ENCODE measurements at regions not wholly inside any gene's neighbourhood (a gene's known extent, or its start where the extent isn't known, plus 50 kb on each side); places are given as distances from the start of the nearest gene placed in this dataset.

- no peaks in the 10 kb centered on the region for H4K20me1 ChIP-seq (ENCODE audit: insufficient read depth)
- H2AFZ ChIP-seq (ENCODE audit: low read depth), result no peak overlapping the region
- no peak overlapping the region for H3K4me2 ChIP-seq
- POLR2A ChIA-PET, result no interaction called here
- H3K36me3 ChIP-seq (replicated peaks in 1 of 2; ENCODE audit: control insufficient read depth in 1 of 2, insufficient read depth in 2 of 2, low read length in 1 of 2), result no peaks in the 10 kb centered on the region
- H3K27ac ChIP-seq (ENCODE audit: low read depth in 2 of 2, low read length in 1 of 2), result no peak overlapping the region
- no peaks in the 10 kb centered on the region for H3F3A ChIP-seq (replicated peaks; ENCODE audit: insufficient read depth)
- DNase-seq, result no peak
- 50% methylated on average over 4 of the region's 5 CpGs for WGBS (ENCODE audit: low lambda C conversion rate)
- H3K9me3 ChIP-seq, result no peaks in the 10 kb centered on the region
- CTCF ChIA-PET, result no interaction called here
- H3K27me3 ChIP-seq (ENCODE audit: insufficient read depth), result no peaks in the 10 kb centered on the region
- no peak overlapping the region for H3K4me3 ChIP-seq (ENCODE audit: low read depth in 2 of 2, low read length in 1 of 2)
- TF ChIP-seq CTCF (IDR thresholded peaks at IDR 0.05), result no peak
- no peak for TF ChIP-seq MEF2A (IDR thresholded peaks at IDR 0.05; ENCODE audit: borderline replicate concordance, low read depth)
- TF ChIP-seq SIN3A (IDR thresholded peaks at IDR 0.05; ENCODE audit: borderline replicate concordance, low read depth, low read length), result no peak
- TF ChIP-seq CHD2 (IDR thresholded peaks at IDR 0.05; ENCODE audit: low read length, partially characterized antibody), result no peak
- TF ChIP-seq GATA2 (CRISPR knock-in tag; IDR thresholded peaks at IDR 0.05), result no peak
- no peak for TF ChIP-seq USF1 (IDR thresholded peaks at IDR 0.05; ENCODE audit: borderline replicate concordance, low read depth)
- TF ChIP-seq FOXM1 (IDR thresholded peaks at IDR 0.05; ENCODE audit: low read depth), result no peak
- TF ChIP-seq RCOR1 (IDR thresholded peaks at IDR 0.05; ENCODE audit: low read length), result no peak
- no peak for TF ChIP-seq NFIC (IDR thresholded peaks at IDR 0.05; ENCODE audit: borderline replicate concordance)
- no peak for TF ChIP-seq SMC3 (IDR thresholded peaks at IDR 0.05; ENCODE audit: low read depth, low read length)
- TF ChIP-seq TCF12 (IDR thresholded peaks at IDR 0.05), result no peak
- no peak for TF ChIP-seq IRF3 (IDR thresholded peaks at IDR 0.05; ENCODE audit: low read depth, low read length)
- no peaks in the 10 kb centered on the region for H3K4me1 ChIP-seq (ENCODE audit: control insufficient read depth in 1 of 2, insufficient read depth in 2 of 2, low read depth in 1 of 2, low read length in 1 of 2)
- H3K9ac ChIP-seq, result no peak overlapping the region
- H3K9me2 ChIP-seq, result no peaks in the 10 kb centered on the region
- H3K79me2 ChIP-seq (ENCODE audit: insufficient read depth), result no peaks in the 10 kb centered on the region
Measured at GRCh38 chr2:238548902-238549462, 122.3 kb downstream of the ASB1 start.

- DNase-seq, result no peak
- Histone ChIP-seq H3K4me3 (ENCODE audit: low read depth in 2 of 2, low read length in 1 of 2) (no peak overlapping the region), H3K36me3 (replicated peaks in 1 of 2; ENCODE audit: control insufficient read depth in 1 of 2, insufficient read depth in 2 of 2, low read length in 1 of 2) (no peaks in the 10 kb centered on the region), H3F3A (replicated peaks; ENCODE audit: insufficient read depth) (no peaks in the 10 kb centered on the region), H3K9ac (no peak overlapping the region), H3K27ac (ENCODE audit: low read depth in 2 of 2, low read length in 1 of 2) (no peak overlapping the region), H3K79me2 (ENCODE audit: insufficient read depth) (no peaks in the 10 kb centered on the region), H4K20me1 (ENCODE audit: insufficient read depth) (no peaks in the 10 kb centered on the region), H3K4me1 (ENCODE audit: control insufficient read depth in 1 of 2, insufficient read depth in 2 of 2, low read depth in 1 of 2, low read length in 1 of 2) (no peaks in the 10 kb centered on the region), H3K4me2 (no peak overlapping the region), H2AFZ (ENCODE audit: low read depth) (no peak overlapping the region), H3K9me2 (no peaks in the 10 kb centered on the region), H3K9me3 (no peaks in the 10 kb centered on the region), H3K27me3 (ENCODE audit: insufficient read depth) (no peaks in the 10 kb centered on the region)
- CTCF ChIA-PET, result no interaction called here
- 83% methylated on average over 2 of the region's 2 CpGs for WGBS (ENCODE audit: low lambda C conversion rate)
- POLR2A ChIA-PET, result no interaction called here
- TF ChIP-seq USF1 (IDR thresholded peaks at IDR 0.05; ENCODE audit: borderline replicate concordance, low read depth) (no peak), SIN3A (IDR thresholded peaks at IDR 0.05; ENCODE audit: borderline replicate concordance, low read depth, low read length) (no peak), FOXJ3 (CRISPR knock-in tag; IDR thresholded peaks at IDR 0.05) (no peak), TEAD4 (IDR thresholded peaks at IDR 0.05; ENCODE audit: borderline replicate concordance, insufficient read depth) (no peak), ELF1 (IDR thresholded peaks at IDR 0.05) (no peak), RAD21 (IDR thresholded peaks at IDR 0.05; ENCODE audit: low read length) (no peak), GATA2 (CRISPR knock-in tag; IDR thresholded peaks at IDR 0.05) (no peak), RCOR1 (IDR thresholded peaks at IDR 0.05; ENCODE audit: low read length) (no peak), RXRA (IDR thresholded peaks at IDR 0.05; ENCODE audit: borderline replicate concordance, low read depth) (no peak), TAF1 (IDR thresholded peaks at IDR 0.05; ENCODE audit: borderline replicate concordance, low read depth, low read length) (no peak), GABPA (IDR thresholded peaks at IDR 0.05; ENCODE audit: low read depth) (no peak), USF2 (IDR thresholded peaks at IDR 0.05; ENCODE audit: borderline replicate concordance, low read depth, low read length) (no peak), POLR2AphosphoS5 (IDR thresholded peaks at IDR 0.05; ENCODE audit: low read depth, low read length) (no peak), PBX3 (IDR thresholded peaks at IDR 0.05) (no peak), NFIC (IDR thresholded peaks at IDR 0.05; ENCODE audit: borderline replicate concordance) (no peak)
Measured at GRCh38 chr2:238549866-238550265, 123.1 kb downstream of the ASB1 start.

Data from SK-N-SH (cell line).